Stimulated activated memory B cell treated with anti-CD40 and anti-IgM and Interleukin-4, amounts not matched to agents 10 μg/mL and 1 μg/mL and 100 μg/mL, for 72 hours (primary cell): ENCODE measurements at regions not wholly inside any gene's neighbourhood (a gene's known extent, or its start where the extent isn't known, plus 50 kb on each side); places are given as distances from the start of the nearest gene placed in this dataset.
"Not testable (repeated sequence)": the region's sequence is repeated elsewhere in the genome, so short reads cannot be mapped to it uniquely, and the experiment has no call there.

Experiments used
- ATAC-seq: fragments of 150-1000 bp; cut with Tn5 transposase; 2 replicates; pipeline ENCODE4 v1.10.0; 2021
- H3K27ac Mint-ChIP-seq: one replicate; pipeline ENCODE4 v1.8.0; 2022; ENCODE audit warnings: mild to moderate bottlenecking, mixed read lengths
- H3K27me3 Mint-ChIP-seq: one replicate; pipeline ENCODE4 v1.8.0; 2022; ENCODE audit warnings: mixed read lengths
- H3K36me3 Mint-ChIP-seq: one replicate; pipeline ENCODE4 v1.8.0; 2022; ENCODE audit warnings: mixed read lengths
- H3K4me1 Mint-ChIP-seq: one replicate; pipeline ENCODE4 v1.8.0; 2022; ENCODE audit warnings: mixed read lengths
- H3K4me3 Mint-ChIP-seq: one replicate; pipeline ENCODE4 v1.8.0; 2022; ENCODE audit warnings: mild to moderate bottlenecking, moderate library complexity, mixed read lengths
- H3K9me3 Mint-ChIP-seq: one replicate; pipeline ENCODE4 v1.8.0; 2022; ENCODE audit warnings: mixed read lengths

- peak; percentile 51 for ATAC-seq
- no peak overlapping the region for H3K27ac Mint-ChIP-seq
- H3K36me3 Mint-ChIP-seq, result no peaks in the 10 kb centered on the region
- H3K4me1 Mint-ChIP-seq, result peaks cover 6% of the 10 kb centered on the region
- peaks cover 18% of the 10 kb centered on the region for H3K27me3 Mint-ChIP-seq
- peaks cover 7% of the 10 kb centered on the region for H3K9me3 Mint-ChIP-seq
- no peak overlapping the region for H3K4me3 Mint-ChIP-seq
Observed at GRCh38 chr22:27075891-27076290, 418.5 kb downstream of the MIAT start.

- not testable (repeated sequence) for H3K4me1 Mint-ChIP-seq, ATAC-seq, H3K36me3 Mint-ChIP-seq, H3K4me3 Mint-ChIP-seq, H3K9me3 Mint-ChIP-seq, H3K27ac Mint-ChIP-seq
- peaks cover 29% of the 10 kb centered on the region for H3K27me3 Mint-ChIP-seq
Observed at GRCh38 chr22:27078064-27078463, 420.7 kb downstream of the MIAT start.

- Mint-ChIP-seq H3K27ac (no peak overlapping the region), H3K4me1 (peaks cover 6% of the 10 kb centered on the region), H3K27me3 (peaks cover 39% of the 10 kb centered on the region), H3K36me3 (no peaks in the 10 kb centered on the region), H3K4me3 (no peak overlapping the region), H3K9me3 (peaks cover 3% of the 10 kb centered on the region)
- ATAC-seq, result no peak
Observed at GRCh38 chr22:27080036-27080578, 422.7 kb downstream of the MIAT start.

GRCh38 chr22:27080863-27081262 lies 423.5 kb downstream of the MIAT start:
- no peak for ATAC-seq
- no peak overlapping the region for H3K4me3 Mint-ChIP-seq
- peaks cover 2% of the 10 kb centered on the region for H3K9me3 Mint-ChIP-seq
- no peaks in the 10 kb centered on the region for H3K36me3 Mint-ChIP-seq
- H3K4me1 Mint-ChIP-seq, result peaks cover 4% of the 10 kb centered on the region
- peaks cover 47% of the 10 kb centered on the region for H3K27me3 Mint-ChIP-seq
- no peak overlapping the region for H3K27ac Mint-ChIP-seq

GRCh38 chr22:27083610-27084009 lies 426.2 kb downstream of the MIAT start:
- no peak overlapping the region for H3K27ac Mint-ChIP-seq
- H3K9me3 Mint-ChIP-seq, result peaks cover 4% of the 10 kb centered on the region
- no peaks in the 10 kb centered on the region for H3K4me1 Mint-ChIP-seq
- H3K36me3 Mint-ChIP-seq, result no peaks in the 10 kb centered on the region
- no peak overlapping the region for H3K4me3 Mint-ChIP-seq
- peaks cover 65% of the 10 kb centered on the region for H3K27me3 Mint-ChIP-seq
- no peak for ATAC-seq

- no peak overlapping the region for H3K4me3 Mint-ChIP-seq
- no peaks in the 10 kb centered on the region for H3K4me1 Mint-ChIP-seq
- H3K9me3 Mint-ChIP-seq, result peaks cover 4% of the 10 kb centered on the region
- H3K27ac Mint-ChIP-seq, result no peak overlapping the region
- no peaks in the 10 kb centered on the region for H3K36me3 Mint-ChIP-seq
- no peak for ATAC-seq
- peaks cover 65% of the 10 kb centered on the region for H3K27me3 Mint-ChIP-seq
Observed at GRCh38 chr22:27084130-27084529, 426.7 kb downstream of the MIAT start.

- Mint-ChIP-seq H3K9me3 (peaks cover 4% of the 10 kb centered on the region), H3K27me3 (peaks cover 51% of the 10 kb centered on the region)
- no peak for ATAC-seq
Observed at GRCh38 chr22:27086080-27087044, 429.0 kb downstream of the MIAT start.

GRCh38 chr22:27087051-27087450 lies 429.7 kb downstream of the MIAT start:
- no peak for ATAC-seq
- Mint-ChIP-seq H3K4me3 (no peak overlapping the region), H3K36me3 (no peaks in the 10 kb centered on the region), H3K4me1 (no peaks in the 10 kb centered on the region), H3K9me3 (peaks cover 4% of the 10 kb centered on the region), H3K27me3 (peaks cover 44% of the 10 kb centered on the region), H3K27ac (no peak overlapping the region)

More at GRCh38 chr22:27086080-27087044, 429.0 kb downstream of the MIAT start:
- H3K27ac Mint-ChIP-seq, result no peak overlapping the region
- H3K4me3 Mint-ChIP-seq, result no peak overlapping the region
- H3K36me3 Mint-ChIP-seq, result no peaks in the 10 kb centered on the region
- no peaks in the 10 kb centered on the region for H3K4me1 Mint-ChIP-seq

GRCh38 chr22:27088026-27088425 lies 430.6 kb downstream of the MIAT start:
- Mint-ChIP-seq H3K4me1 (no peaks in the 10 kb centered on the region), H3K9me3 (peaks cover 4% of the 10 kb centered on the region), H3K4me3 (no peak overlapping the region), H3K27ac (no peak overlapping the region), H3K36me3 (no peaks in the 10 kb centered on the region), H3K27me3 (peaks cover 36% of the 10 kb centered on the region)
- no peak for ATAC-seq

GRCh38 chr22:27089264-27089663 lies 431.9 kb downstream of the MIAT start:
- Mint-ChIP-seq H3K9me3 (peaks cover 4% of the 10 kb centered on the region), H3K36me3 (no peaks in the 10 kb centered on the region), H3K27me3 (peaks cover 28% of the 10 kb centered on the region), H3K27ac (no peak overlapping the region), H3K4me3 (no peak overlapping the region), H3K4me1 (no peaks in the 10 kb centered on the region)
- no peak for ATAC-seq

- Mint-ChIP-seq H3K9me3 (peaks cover 4% of the 10 kb centered on the region), H3K27ac (no peak overlapping the region), H3K4me3 (no peak overlapping the region), H3K36me3 (no peaks in the 10 kb centered on the region), H3K4me1 (no peaks in the 10 kb centered on the region), H3K27me3 (peaks cover 21% of the 10 kb centered on the region)
- no peak for ATAC-seq
Observed at GRCh38 chr22:27090611-27091011, 433.2 kb downstream of the MIAT start.

GRCh38 chr22:27093422-27093821 lies 436.0 kb downstream of the MIAT start:
- Mint-ChIP-seq H3K36me3 (no peaks in the 10 kb centered on the region), H3K27ac (no peak overlapping the region), H3K4me1 (no peaks in the 10 kb centered on the region), H3K27me3 (peaks cover 5% of the 10 kb centered on the region), H3K9me3 (no peaks in the 10 kb centered on the region), H3K4me3 (no peak overlapping the region)
- no peak for ATAC-seq

- H3K27me3 Mint-ChIP-seq, result peaks cover 15% of the 10 kb centered on the region
- ATAC-seq, result no peak
- no peaks in the 10 kb centered on the region for H3K36me3 Mint-ChIP-seq
- no peaks in the 10 kb centered on the region for H3K9me3 Mint-ChIP-seq
- no peaks in the 10 kb centered on the region for H3K4me1 Mint-ChIP-seq
- H3K4me3 Mint-ChIP-seq, result no peak overlapping the region
- no peak overlapping the region for H3K27ac Mint-ChIP-seq
Observed at GRCh38 chr22:27094633-27095308, 437.4 kb downstream of the MIAT start.

GRCh38 chr22:27097506-27097905 lies 440.1 kb downstream of the MIAT start:
- ATAC-seq, result no peak
- no peaks in the 10 kb centered on the region for H3K9me3 Mint-ChIP-seq
- no peaks in the 10 kb centered on the region for H3K36me3 Mint-ChIP-seq
- no peaks in the 10 kb centered on the region for H3K4me1 Mint-ChIP-seq
- peaks cover 38% of the 10 kb centered on the region for H3K27me3 Mint-ChIP-seq
- H3K27ac Mint-ChIP-seq, result no peak overlapping the region
- no peak overlapping the region for H3K4me3 Mint-ChIP-seq

- Mint-ChIP-seq H3K36me3 (no peaks in the 10 kb centered on the region), H3K4me1 (no peaks in the 10 kb centered on the region), H3K27me3 (peaks cover 38% of the 10 kb centered on the region), H3K4me3 (no peak overlapping the region), H3K27ac (no peak overlapping the region), H3K9me3 (no peaks in the 10 kb centered on the region)
- ATAC-seq, result no peak
Observed at GRCh38 chr22:27097933-27098332, 440.5 kb downstream of the MIAT start.
